SK-N-SH (cell line): ENCODE measurements at regions not wholly inside any gene's neighbourhood (a gene's known extent, or its start where the extent isn't known, plus 50 kb on each side); places are given as distances from the start of the nearest gene placed in this dataset.

Source experiments
- CTCF ChIA-PET: fragments of 300-600, 350-600 bp; formaldehyde crosslinking; extraction: SDS; loops from one replicate; lab custom pipeline; 2021; lab: Yijun Ruan, JAX
- POLR2A ChIA-PET: fragments of 350-600 bp; sonication (Branson Sonifier 250); formaldehyde crosslinking; extraction: SDS; loops from one replicate; lab custom pipeline; 2020; ENCODE audit warnings: antibody characterized with exemption, inconsistent platforms; lab: Yijun Ruan, JAX
- DNase-seq: peaks from one replicate; pipeline ENCODE4 v3.0.0; 2012
- H2AFZ ChIP-seq: fragments of 200-600 bp; sonication (generic); 2 replicates; pipeline ENCODE4 v1.8.1; 2016; ENCODE audit warnings: antibody characterized with exemption, mild to moderate bottlenecking, low read depth
- H3F3A ChIP-seq: fragments of 200-600 bp; sonication (generic); replicated peaks from 2 replicates; pipeline ENCODE3; 2016; ENCODE audit warnings: antibody characterized with exemption, mild to moderate bottlenecking; ENCODE audit not compliant: insufficient read depth
- H3K27ac ChIP-seq, 2 experiments: fragments of 200-500 bp in 1 of 2; fragments of 200-600 bp in 1 of 2; sonication (Bioruptor generic) in 1 of 2; sonication (generic), shearing (Covaris generic) in 1 of 2; 2 replicates each; pipeline versions ENCODE4 v1.5.1 to v1.6.1; 2014 to 2016; ENCODE audit warnings: low read depth in 2 of 2, inconsistent platforms in 1 of 2, low read length in 1 of 2, mild to moderate bottlenecking in 1 of 2, mixed read lengths in 1 of 2
- H3K27me3 ChIP-seq: fragments of 200-600 bp; sonication (generic), shearing (Covaris generic); 2 replicates; pipeline ENCODE4 v1.6.1; 2016; ENCODE audit warnings: mixed run types; ENCODE audit not compliant: insufficient read depth
- H3K36me3 ChIP-seq, 2 experiments: fragments of 200-500 bp in 1 of 2; fragments of 200-600 bp in 1 of 2; sonication (Bioruptor generic) in 1 of 2; sonication (generic) in 1 of 2; replicated peaks in 1 of 2; 2 replicates each; pipeline versions ENCODE3 to v1.5.1; 2014 to 2016; ENCODE audit warnings: low read length in 1 of 2, mild to moderate bottlenecking in 1 of 2; ENCODE audit not compliant: insufficient read depth in 2 of 2, control insufficient read depth in 1 of 2
- H3K4me1 ChIP-seq, 2 experiments: fragments of 200-500 bp in 1 of 2; fragments of 200-600 bp in 1 of 2; sonication (Bioruptor generic) in 1 of 2; sonication (generic), shearing (Covaris generic) in 1 of 2; 2 replicates each; pipeline versions ENCODE4 v1.5.1 to v1.6.1; 2014 to 2016; ENCODE audit warnings: low read depth in 1 of 2, low read length in 1 of 2, mixed run types in 1 of 2; ENCODE audit not compliant: insufficient read depth in 2 of 2, control insufficient read depth in 1 of 2
- H3K4me2 ChIP-seq: fragments of 200-600 bp; sonication (generic), shearing (Covaris generic); 2 replicates; pipeline ENCODE4 v1.6.1; 2017; ENCODE audit warnings: mixed run types
- H3K4me3 ChIP-seq, 2 experiments: fragments of 200-500 bp in 1 of 2; fragments of 200-600 bp in 1 of 2; sonication (Bioruptor generic) in 1 of 2; sonication (generic), shearing (Covaris generic) in 1 of 2; 2 replicates each; pipeline versions ENCODE4 v1.5.1 to v1.8.1; 2014 to 2016; ENCODE audit warnings: low read depth in 2 of 2, inconsistent platforms in 1 of 2, low read length in 1 of 2, mild to moderate bottlenecking in 1 of 2, mixed read lengths in 1 of 2, moderate library complexity in 1 of 2
- H3K79me2 ChIP-seq: fragments of 200-600 bp; sonication (generic); 2 replicates; pipeline ENCODE4 v1.8.1; 2017; ENCODE audit warnings: mild to moderate bottlenecking; ENCODE audit not compliant: insufficient read depth
- H3K9ac ChIP-seq: fragments of 200-600 bp; sonication (generic); 2 replicates; pipeline ENCODE4 v1.6.1; 2017; ENCODE audit warnings: mixed run types
- H3K9me2 ChIP-seq: fragments of 200-600 bp; sonication (generic); 2 replicates; pipeline ENCODE4 v1.6.1; 2017; ENCODE audit warnings: mixed run types
- H3K9me3 ChIP-seq: fragments of 200-600 bp; sonication (generic); 2 replicates; pipeline ENCODE4 v1.6.1; 2017; ENCODE audit warnings: mixed run types, mild to moderate bottlenecking, moderate library complexity
- H4K20me1 ChIP-seq: fragments of 200-600 bp; sonication (generic); 2 replicates; pipeline ENCODE4 v1.6.1; 2017; ENCODE audit warnings: mild to moderate bottlenecking, mixed run types; ENCODE audit not compliant: insufficient read depth
- EZH2phosphoT487 ChIP-seq: fragments of 200-600 bp; sonication (generic); IDR thresholded peaks from 2 replicates; pipeline ENCODE4 v1.6.1; 2017; ENCODE audit warnings: low read depth, mixed run types, mild to moderate bottlenecking, antibody characterized with exemption, moderate library complexity, borderline replicate concordance
- FOSL2 ChIP-seq: IDR thresholded peaks from 2 replicates; pipeline ENCODE4 v1.4.0; 2012; ENCODE audit warnings: low read depth, mild to moderate bottlenecking, moderate library complexity, borderline replicate concordance
- GABPA ChIP-seq: IDR thresholded peaks from 2 replicates; pipeline ENCODE4 v1.4.0; 2012; ENCODE audit warnings: low read depth, mild to moderate bottlenecking
- GATA2 ChIP-seq: sonication (generic); formaldehyde crosslinking; IDR thresholded peaks from 2 replicates; pipeline ENCODE4 v1.5.0; 2020; ENCODE audit warnings: mild to moderate bottlenecking, missing genetic modification reagents
- JUND ChIP-seq: IDR thresholded peaks from 2 replicates; pipeline ENCODE4 v1.4.0; 2012
- MEF2A ChIP-seq: IDR thresholded peaks from 2 replicates; pipeline ENCODE4 v1.4.0; 2012; ENCODE audit warnings: low read depth, borderline replicate concordance
- MXI1 ChIP-seq: IDR thresholded peaks from 2 replicates; pipeline ENCODE4 v1.6.1; 2012; ENCODE audit warnings: mild to moderate bottlenecking, low read depth, low read length, improper control_type of control experiment
- NRF1 ChIP-seq: IDR thresholded peaks from 2 replicates; pipeline ENCODE4 v1.6.1; 2012; ENCODE audit warnings: low read depth, mild to moderate bottlenecking, low read length
- POLR2AphosphoS5 ChIP-seq: IDR thresholded peaks from 2 replicates; pipeline ENCODE4 v1.6.1; 2012; ENCODE audit warnings: low read depth, low read length
- RAD21 ChIP-seq: IDR thresholded peaks from 2 replicates; pipeline ENCODE4 v1.6.1; 2012; ENCODE audit warnings: mild to moderate bottlenecking, low read length
- RFX5 ChIP-seq: IDR thresholded peaks from 2 replicates; pipeline ENCODE4 v1.6.1; 2012; ENCODE audit warnings: mild to moderate bottlenecking, improper control_type of control experiment, low read length
- SIN3A ChIP-seq: IDR thresholded peaks from 2 replicates; pipeline ENCODE4 v1.6.1; 2012; ENCODE audit warnings: low read depth, mild to moderate bottlenecking, low read length, moderate library complexity, borderline replicate concordance
- TAF1 ChIP-seq: IDR thresholded peaks from 2 replicates; pipeline ENCODE4 v1.6.1; 2012; ENCODE audit warnings: low read depth, mild to moderate bottlenecking, low read length, moderate library complexity, borderline replicate concordance
- TCF12 ChIP-seq: IDR thresholded peaks from 2 replicates; pipeline ENCODE4 v1.4.0; 2012
- YY1 ChIP-seq: IDR thresholded peaks from 2 replicates; pipeline ENCODE4 v1.4.0; 2012; ENCODE audit warnings: low read depth, mild to moderate bottlenecking
- WGBS: methylation state at CpG from one replicate; pipeline ENCODE4 v1.1.6; 2017; ENCODE audit warnings: low lambda C conversion rate; 5-methylcytosine and 5-hydroxymethylcytosine counted together
- TF ChIP-seq, protein P1 (sequence below): fragments of 150-350 bp; IDR thresholded peaks from 2 replicates; pipeline ENCODE4 v1.6.1; 2016; ENCODE audit warnings: mild to moderate bottlenecking, low read depth, low read length
- TF ChIP-seq, protein P2 (sequence below): IDR thresholded peaks from 2 replicates; pipeline ENCODE4 v1.4.0; 2012; ENCODE audit warnings: low read depth, borderline replicate concordance
- TF ChIP-seq, protein P3 (sequence below): IDR thresholded peaks from 2 replicates; pipeline ENCODE4 v1.4.0; 2012; ENCODE audit warnings: low read depth, borderline replicate concordance
- TF ChIP-seq, protein P4 (sequence below): IDR thresholded peaks from 2 replicates; pipeline ENCODE4 v1.6.1; 2012; ENCODE audit warnings: mild to moderate bottlenecking, low read depth, low read length, moderate library complexity
- TF ChIP-seq, protein P5 (sequence below): fragments of 200-600 bp; sonication (generic); IDR thresholded peaks from 2 replicates; pipeline ENCODE4 v1.6.1; 2017; ENCODE audit warnings: antibody characterized with exemption, mild to moderate bottlenecking, moderate library complexity

DNA sequence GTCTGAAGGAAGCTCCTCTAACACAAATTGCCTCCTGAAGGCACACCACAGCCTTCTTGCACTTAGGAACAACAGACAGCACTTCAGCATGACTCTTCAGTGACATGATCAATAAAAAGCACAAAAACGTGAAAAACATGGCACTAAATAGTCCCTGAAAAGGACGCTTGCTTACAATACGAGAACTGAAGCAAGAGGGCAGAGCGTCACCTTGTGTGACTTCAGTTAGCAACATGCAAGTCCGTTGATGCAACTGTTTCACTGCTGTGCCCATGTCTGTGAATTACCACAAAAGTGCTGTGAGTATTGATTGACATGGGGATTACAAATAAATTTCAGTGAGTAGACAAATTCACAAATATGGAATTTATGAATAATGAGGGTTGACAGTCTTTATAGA lies 219.9 kb upstream of the GAS1 start (continued):
- TF ChIP-seq, protein P1, sequence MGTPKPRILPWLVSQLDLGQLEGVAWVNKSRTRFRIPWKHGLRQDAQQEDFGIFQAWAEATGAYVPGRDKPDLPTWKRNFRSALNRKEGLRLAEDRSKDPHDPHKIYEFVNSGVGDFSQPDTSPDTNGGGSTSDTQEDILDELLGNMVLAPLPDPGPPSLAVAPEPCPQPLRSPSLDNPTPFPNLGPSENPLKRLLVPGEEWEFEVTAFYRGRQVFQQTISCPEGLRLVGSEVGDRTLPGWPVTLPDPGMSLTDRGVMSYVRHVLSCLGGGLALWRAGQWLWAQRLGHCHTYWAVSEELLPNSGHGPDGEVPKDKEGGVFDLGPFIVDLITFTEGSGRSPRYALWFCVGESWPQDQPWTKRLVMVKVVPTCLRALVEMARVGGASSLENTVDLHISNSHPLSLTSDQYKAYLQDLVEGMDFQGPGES = no peak
- TF ChIP-seq FOSL2 = no peak
- TF ChIP-seq JUND = no peak
- TF ChIP-seq, protein P2, sequence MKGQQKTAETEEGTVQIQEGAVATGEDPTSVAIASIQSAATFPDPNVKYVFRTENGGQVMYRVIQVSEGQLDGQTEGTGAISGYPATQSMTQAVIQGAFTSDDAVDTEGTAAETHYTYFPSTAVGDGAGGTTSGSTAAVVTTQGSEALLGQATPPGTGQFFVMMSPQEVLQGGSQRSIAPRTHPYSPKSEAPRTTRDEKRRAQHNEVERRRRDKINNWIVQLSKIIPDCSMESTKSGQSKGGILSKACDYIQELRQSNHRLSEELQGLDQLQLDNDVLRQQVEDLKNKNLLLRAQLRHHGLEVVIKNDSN = no peak

DNA sequence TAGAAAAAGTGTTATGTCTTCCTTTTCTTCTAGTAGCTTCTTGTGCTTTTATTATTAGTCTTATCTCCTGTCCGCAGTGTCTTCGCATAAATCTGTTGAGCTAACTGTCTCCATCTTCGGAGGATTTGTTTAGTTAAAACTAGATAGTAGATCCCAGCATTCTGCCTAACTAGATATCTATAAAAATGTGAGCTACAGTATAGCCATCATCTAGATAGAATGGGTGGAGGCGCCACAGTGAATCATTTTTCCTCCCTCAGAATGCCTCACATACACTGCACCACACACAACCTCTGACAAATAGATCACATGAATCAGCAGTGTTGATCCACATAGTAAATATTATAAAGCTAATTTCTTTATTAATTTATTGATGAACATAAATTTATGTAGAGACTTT lies 220.3 kb upstream of the GAS1 start:
- 90% methylated on average over 4 of the region's 4 CpGs for WGBS
- DNase-seq = no peak
- Histone ChIP-seq H3K4me1 (no peaks in the 10 kb centered on the region), H3K79me2 (no peaks in the 10 kb centered on the region), H4K20me1 (no peaks in the 10 kb centered on the region), H2AFZ (no peak overlapping the region), H3K36me3 (no peaks in the 10 kb centered on the region), H3K27ac (no peak overlapping the region), H3K9ac (no peak overlapping the region), H3K4me2 (no peak overlapping the region), H3K9me2 (no peaks in the 10 kb centered on the region), H3K9me3 (no peaks in the 10 kb centered on the region), H3F3A (no peaks in the 10 kb centered on the region), H3K27me3 (no peaks in the 10 kb centered on the region), H3K4me3 (no peak overlapping the region)
- CTCF ChIA-PET = no interaction called here
- no peak for TF ChIP-seq EZH2phosphoT487
- TF ChIP-seq POLR2AphosphoS5 = no peak
- TF ChIP-seq, protein P3, sequence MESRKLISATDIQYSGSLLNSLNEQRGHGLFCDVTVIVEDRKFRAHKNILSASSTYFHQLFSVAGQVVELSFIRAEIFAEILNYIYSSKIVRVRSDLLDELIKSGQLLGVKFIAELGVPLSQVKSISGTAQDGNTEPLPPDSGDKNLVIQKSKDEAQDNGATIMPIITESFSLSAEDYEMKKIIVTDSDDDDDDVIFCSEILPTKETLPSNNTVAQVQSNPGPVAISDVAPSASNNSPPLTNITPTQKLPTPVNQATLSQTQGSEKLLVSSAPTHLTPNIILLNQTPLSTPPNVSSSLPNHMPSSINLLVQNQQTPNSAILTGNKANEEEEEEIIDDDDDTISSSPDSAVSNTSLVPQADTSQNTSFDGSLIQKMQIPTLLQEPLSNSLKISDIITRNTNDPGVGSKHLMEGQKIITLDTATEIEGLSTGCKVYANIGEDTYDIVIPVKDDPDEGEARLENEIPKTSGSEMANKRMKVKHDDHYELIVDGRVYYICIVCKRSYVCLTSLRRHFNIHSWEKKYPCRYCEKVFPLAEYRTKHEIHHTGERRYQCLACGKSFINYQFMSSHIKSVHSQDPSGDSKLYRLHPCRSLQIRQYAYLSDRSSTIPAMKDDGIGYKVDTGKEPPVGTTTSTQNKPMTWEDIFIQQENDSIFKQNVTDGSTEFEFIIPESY = no peak
- TF ChIP-seq, protein P1 = no peak
- no peak for TF ChIP-seq GABPA
- no peak for TF ChIP-seq NRF1
- TF ChIP-seq FOSL2 = no peak
- TF ChIP-seq, protein P4, sequence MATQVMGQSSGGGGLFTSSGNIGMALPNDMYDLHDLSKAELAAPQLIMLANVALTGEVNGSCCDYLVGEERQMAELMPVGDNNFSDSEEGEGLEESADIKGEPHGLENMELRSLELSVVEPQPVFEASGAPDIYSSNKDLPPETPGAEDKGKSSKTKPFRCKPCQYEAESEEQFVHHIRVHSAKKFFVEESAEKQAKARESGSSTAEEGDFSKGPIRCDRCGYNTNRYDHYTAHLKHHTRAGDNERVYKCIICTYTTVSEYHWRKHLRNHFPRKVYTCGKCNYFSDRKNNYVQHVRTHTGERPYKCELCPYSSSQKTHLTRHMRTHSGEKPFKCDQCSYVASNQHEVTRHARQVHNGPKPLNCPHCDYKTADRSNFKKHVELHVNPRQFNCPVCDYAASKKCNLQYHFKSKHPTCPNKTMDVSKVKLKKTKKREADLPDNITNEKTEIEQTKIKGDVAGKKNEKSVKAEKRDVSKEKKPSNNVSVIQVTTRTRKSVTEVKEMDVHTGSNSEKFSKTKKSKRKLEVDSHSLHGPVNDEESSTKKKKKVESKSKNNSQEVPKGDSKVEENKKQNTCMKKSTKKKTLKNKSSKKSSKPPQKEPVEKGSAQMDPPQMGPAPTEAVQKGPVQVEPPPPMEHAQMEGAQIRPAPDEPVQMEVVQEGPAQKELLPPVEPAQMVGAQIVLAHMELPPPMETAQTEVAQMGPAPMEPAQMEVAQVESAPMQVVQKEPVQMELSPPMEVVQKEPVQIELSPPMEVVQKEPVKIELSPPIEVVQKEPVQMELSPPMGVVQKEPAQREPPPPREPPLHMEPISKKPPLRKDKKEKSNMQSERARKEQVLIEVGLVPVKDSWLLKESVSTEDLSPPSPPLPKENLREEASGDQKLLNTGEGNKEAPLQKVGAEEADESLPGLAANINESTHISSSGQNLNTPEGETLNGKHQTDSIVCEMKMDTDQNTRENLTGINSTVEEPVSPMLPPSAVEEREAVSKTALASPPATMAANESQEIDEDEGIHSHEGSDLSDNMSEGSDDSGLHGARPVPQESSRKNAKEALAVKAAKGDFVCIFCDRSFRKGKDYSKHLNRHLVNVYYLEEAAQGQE = no peak
- TF ChIP-seq JUND = no peak
- TF ChIP-seq GATA2 (CRISPR knock-in tag) = no peak
- no peak for TF ChIP-seq MEF2A
- no peak for TF ChIP-seq SIN3A
- no peak for TF ChIP-seq RFX5
- TF ChIP-seq, protein P5, sequence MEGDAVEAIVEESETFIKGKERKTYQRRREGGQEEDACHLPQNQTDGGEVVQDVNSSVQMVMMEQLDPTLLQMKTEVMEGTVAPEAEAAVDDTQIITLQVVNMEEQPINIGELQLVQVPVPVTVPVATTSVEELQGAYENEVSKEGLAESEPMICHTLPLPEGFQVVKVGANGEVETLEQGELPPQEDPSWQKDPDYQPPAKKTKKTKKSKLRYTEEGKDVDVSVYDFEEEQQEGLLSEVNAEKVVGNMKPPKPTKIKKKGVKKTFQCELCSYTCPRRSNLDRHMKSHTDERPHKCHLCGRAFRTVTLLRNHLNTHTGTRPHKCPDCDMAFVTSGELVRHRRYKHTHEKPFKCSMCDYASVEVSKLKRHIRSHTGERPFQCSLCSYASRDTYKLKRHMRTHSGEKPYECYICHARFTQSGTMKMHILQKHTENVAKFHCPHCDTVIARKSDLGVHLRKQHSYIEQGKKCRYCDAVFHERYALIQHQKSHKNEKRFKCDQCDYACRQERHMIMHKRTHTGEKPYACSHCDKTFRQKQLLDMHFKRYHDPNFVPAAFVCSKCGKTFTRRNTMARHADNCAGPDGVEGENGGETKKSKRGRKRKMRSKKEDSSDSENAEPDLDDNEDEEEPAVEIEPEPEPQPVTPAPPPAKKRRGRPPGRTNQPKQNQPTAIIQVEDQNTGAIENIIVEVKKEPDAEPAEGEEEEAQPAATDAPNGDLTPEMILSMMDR = no peak
- no peak for TF ChIP-seq TAF1
- TF ChIP-seq RAD21 = no peak
- no peak for TF ChIP-seq TCF12
- no peak for TF ChIP-seq MXI1
- no peak for TF ChIP-seq YY1
- POLR2A ChIA-PET = no interaction called here
